Activated CD4-positive, alpha-beta T cell treated with anti-CD3 and anti-CD28 coated beads, Interleukin-2, amount 50 U/mL, for 16 hours (primary cell): ENCODE measurements at regions not wholly inside any gene's neighbourhood (a gene's known extent, or its start where the extent isn't known, plus 50 kb on each side); places are given as distances from the start of the nearest gene placed in this dataset.

Experiments
- DNase-seq: peaks from one replicate; pipeline ENCODE4 v3.0.0-alpha.2; 2020

- no peak for DNase-seq
Observed at GRCh38 chr18:8458546-8459215, 150.6 kb upstream of the RAB12 start.

DNA sequence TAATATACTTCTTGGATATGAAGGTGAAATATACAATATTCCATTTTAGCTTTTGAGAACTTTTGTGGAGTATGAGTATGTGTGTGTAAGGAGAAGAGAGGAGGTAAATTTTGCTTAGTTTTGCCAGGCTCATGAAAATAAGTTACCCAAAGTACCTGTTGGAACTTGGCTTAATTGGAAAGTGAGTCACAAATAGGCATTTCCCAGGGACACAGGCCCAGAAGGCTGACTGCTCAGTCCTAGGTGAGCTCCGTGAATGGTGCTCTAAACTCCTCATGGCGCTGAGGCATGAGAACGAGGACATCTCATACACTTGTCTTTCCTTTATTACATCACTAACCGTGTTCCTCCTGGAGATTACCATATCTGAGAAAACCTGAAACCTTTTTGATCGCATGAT lies 148.5 kb upstream of the RAB12 start:
- no peak for DNase-seq

DNA sequence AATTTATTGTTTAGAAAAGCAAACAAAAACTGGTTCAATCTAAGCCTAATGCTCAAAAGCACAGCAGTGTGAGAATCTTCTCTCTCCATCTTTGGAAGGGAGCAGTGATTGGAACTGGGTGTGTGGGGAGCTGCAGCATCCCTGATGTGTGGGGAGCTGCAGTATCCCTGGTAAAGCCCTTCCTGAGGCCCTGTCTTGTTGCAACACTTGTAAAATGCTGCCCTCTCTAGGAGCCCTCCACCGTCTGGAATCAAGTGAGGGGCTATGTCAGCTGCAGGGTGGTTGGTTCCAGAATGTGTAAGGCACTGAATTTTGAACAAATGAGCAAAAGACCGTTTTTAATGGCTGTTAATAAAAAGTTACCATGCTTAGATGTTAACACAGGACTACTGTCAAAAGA lies 147.7 kb upstream of the RAB12 start:
- no peak for DNase-seq

DNA sequence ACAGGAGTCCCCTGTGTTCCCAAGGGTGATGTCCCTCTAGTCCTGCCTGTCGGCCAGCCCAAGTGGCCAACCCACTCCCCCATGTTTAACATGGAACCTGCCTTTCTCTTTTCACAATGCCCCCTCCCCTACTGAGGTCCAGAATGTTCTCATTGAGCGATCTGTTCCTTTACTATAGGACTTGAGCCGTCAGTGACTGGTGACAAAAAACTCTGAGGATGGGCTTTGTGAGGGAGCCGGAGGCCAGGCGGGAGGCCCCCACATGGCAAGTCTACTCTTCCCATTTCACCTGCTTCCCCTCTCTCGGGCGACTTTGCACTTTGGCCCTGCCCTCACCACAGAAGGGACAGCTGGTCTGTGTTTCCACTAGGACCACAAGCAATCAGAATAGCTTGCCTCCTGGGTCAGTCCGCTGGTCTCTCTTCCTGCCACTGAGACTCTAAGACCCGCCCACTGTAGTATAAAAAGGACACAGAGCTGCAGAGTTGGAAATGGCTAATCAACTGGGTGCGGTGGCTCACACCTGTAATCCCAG lies 146.5 kb upstream of the RAB12 start:
- no peak for DNase-seq

DNA sequence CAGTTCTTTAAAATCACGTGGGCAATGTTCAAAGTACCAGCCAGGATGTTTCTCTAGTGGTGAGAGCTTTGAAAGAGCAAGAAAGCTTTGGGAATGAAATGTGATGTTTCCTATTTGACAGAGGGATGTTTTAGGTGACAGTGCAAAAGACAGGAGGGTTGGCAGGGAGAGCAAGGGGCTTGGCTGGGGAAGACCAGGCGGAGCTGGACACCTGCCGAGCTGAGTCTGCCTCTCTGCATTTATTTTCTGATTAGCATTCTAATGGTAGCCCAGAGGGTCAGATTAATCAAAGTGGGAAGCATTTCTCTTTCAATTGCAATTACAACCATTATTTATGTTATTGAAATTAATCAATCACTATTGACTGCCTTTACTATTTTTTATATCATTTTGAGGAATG lies 145.4 kb upstream of the RAB12 start:
- no peak for DNase-seq

- DNase-seq, result no peak
Observed at GRCh38 chr18:8468191-8468590, 141.0 kb upstream of the RAB12 start.

DNA sequence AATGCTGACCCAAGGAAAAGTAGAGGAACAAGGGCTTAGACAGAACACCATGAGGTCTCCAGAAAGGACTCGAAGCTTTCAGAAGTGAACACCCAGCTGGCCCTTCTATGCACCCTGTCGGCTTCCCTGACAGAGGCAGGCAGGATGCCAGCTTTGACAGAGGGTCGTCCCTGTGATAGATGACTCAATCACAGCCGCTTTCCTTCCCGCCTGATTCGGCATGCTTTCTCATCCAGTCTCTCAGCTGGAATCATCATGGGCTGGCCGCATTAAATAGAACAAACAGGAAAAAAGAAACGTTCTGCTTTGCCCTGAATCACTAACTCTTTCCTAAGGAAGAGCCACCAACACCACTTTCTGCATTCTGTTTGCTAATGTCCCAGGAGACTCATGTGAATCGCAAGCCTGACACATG lies 140.3 kb upstream of the RAB12 start:
- DNase-seq, result no peak

DNA sequence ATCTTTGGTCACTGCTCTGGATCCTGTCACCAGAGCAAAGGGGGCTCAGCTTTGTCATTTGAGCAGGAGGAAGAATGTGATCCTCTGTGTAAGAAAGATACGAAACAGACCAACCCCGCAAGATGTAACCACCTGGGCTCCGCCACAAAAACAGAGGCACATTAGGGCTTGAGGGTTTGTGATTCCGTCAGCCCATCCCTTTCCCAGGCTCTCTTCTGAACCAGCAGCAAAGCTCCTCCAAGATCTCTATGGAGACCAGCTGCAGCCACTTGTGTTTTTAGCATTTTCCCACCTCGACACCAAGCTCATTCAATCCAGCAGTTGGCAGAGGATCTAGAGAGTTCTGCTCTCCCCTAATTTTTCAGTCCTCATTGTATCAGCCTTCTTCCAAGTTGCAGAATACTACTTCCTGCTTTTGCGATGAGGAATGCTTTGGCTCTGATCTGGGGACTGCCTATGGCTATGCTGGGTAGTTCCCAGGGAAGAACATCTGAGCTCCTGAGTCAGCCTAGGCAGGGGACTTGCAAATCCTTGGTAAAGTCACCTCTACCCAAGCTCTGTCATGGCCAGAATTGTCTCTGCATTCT lies 139.6 kb upstream of the RAB12 start:
- DNase-seq, result no peak

DNA sequence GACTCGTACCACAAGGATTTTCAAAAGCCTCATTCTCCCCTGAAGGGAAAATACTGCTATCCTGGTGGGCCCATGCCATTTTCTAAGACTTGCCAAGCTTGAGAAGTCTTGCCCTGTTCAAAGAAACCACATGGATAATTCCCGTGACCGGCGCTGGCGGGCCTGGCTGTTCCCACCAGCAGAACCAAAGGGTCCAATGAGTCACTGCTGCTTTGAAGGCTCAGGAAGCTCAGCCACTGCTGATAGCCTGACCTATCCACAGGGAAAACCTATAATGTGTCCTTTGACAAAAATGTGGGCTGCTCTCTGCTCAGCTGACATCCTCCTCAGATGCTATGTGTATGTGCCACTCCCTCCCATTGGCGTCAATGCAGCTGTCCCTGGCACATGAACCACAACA lies 137.9 kb upstream of the RAB12 start:
- DNase-seq, result no peak

DNA sequence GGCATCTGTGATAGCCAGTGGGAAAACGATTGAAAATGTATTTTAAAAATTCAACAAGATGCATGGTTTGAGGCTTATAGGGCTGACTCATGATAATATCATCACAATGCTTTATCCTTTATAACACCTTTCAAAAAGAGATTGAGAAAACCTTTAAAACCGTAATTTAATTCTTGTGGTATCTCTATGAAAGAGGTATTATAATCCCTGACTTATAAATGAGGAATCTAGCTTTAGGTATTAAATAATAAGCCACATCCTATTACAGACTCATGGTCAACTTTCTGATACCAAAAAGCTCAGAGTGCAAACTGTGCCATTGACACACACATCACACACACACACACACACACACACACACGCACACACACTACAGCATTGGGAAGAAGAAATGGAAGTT lies 134.6 kb upstream of the RAB12 start:
- DNase-seq, result no peak

GRCh38 chr18:8477615-8478014 lies 131.6 kb upstream of the RAB12 start:
- no peak for DNase-seq

DNA sequence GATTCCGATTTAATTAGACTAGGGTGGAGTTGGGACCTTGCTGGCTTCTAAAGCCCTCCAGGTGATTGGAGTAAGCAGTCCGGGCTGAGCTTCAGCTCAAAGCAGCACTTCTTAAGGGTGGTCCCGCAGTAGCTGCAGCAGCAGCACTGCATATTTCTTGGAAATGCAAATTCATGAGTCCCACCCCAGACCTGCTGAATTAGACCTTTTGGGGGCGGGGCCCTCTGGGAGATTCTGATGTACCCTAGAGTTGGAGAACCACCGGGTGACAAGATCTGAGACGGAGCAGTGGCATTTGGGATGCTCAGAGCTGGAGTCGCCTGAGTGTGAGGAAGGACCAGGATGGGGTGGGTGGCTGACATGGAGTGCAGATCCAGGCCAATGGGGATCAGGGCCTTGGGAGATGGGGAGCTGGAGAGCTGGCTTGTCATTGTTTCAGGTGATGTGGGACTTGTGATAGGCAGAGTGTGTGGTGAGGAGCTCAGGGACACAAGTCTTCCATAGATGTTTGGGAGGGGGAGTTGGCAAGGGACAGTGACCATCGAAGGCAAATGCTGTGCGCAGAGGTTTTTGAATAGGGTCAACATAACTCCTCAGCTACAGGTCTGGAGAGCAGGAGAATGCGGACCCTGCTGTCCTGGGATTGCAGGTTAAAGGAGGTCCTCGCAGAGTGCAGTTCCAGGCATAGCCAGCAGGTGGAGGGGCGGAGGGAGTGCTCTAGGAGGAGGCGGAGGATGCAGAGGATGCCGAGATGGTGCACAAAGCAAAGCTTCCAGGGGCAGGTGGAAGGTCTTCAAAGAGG lies 130.9 kb upstream of the RAB12 start:
- DNase-seq, result peak; percentile 62

DNA sequence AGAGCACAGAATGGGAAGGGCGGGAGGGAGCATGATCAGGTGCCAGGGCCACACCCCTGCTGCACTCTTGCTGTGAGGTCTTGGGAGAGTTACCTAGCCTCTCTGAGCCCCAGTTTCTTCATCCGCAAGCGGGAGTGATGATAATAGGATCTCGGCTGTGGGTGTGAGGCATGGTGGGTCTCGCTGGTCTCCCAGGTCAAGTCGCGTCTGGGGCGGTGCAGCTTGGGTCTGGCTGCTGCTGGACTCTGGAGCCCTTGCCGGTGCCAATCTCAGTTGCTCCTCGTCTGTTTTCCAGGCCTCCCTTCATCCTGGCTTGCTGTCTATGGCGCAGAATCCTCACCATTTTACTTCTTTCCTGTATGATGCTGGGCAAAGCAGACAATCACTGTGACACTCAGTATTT lies 130.3 kb upstream of the RAB12 start:
- DNase-seq, result no peak

- no peak for DNase-seq
Observed at GRCh38 chr18:8479789-8480188, 129.4 kb upstream of the RAB12 start.

DNA sequence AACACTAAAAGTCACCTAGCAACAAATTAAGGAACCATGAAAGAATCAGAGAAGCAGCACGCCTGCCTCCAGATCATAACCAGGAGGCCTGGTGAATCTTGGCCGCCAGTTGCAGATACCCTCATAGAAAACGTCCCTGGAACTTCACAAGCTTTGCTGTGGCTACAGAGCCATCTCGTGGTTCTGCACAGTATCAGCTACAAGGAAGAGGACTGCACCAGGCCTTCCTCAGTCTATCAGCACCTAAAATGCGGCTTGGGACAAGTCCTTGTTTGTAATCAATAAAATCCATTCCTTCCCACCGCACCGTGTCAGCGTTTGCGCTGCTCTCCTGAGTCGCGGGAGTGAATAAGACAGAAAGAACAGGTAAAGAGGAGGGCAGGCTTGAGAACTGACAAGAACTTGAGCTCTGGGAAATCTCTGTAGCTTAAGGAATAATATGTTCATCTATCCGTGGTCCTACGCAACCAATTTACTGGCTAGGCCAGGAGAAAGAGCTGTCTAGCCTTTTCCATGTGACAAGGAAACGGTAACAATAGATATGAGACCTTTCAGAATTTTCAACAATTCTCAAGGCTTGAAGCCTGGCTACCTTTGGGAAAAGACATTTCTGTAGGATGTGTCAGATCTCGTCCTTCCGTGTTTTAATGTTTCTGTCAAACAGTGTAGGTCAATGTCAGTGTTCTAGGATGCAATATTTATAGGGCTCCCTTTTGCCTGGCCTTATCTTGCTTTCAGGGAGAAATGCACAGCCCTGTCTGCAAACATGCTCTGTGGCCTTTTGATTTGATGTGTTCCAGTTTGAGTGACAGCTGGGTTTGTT lies 128.5 kb upstream of the RAB12 start:
- DNase-seq, result no peak

DNA sequence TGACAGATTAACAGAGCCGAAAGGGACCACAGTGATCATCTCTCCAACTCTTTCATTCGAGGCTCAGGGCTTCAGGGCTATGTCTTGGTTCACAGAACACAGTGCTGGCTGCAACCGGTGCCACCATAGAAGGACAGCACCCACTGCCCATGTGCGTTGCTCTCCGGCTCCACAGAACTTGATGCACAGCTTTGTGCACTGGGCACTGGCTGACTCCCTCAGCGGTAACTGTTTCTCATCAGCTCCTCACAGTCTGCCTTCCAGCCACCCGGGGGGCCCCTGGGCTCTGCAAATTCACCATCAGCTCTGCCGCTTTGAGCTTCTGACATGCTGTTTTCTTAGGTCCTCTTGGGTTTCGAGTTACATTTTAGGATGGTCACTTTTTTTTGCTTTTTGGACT lies 124.3 kb upstream of the RAB12 start:
- no peak for DNase-seq

DNA sequence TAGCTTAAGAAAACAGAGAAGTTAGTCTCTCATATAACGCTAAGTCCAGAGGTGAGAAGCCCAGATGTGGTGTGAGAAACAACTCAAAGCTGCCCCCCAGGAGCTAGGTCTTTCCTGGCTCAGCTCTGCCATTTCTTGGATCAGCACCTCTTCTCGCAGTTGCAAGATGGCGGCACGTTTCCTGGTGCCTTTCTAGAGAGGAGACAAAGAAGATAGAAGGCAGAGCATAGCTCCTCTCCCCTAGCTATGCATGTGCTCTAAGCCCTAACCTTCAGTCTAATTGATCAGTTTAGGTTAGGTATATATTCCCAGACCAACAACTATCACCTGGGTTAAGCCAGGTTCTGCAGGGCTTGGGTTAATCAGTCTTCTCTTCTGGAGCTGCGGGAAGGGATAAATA lies 119.5 kb upstream of the RAB12 start:
- no peak for DNase-seq

DNA sequence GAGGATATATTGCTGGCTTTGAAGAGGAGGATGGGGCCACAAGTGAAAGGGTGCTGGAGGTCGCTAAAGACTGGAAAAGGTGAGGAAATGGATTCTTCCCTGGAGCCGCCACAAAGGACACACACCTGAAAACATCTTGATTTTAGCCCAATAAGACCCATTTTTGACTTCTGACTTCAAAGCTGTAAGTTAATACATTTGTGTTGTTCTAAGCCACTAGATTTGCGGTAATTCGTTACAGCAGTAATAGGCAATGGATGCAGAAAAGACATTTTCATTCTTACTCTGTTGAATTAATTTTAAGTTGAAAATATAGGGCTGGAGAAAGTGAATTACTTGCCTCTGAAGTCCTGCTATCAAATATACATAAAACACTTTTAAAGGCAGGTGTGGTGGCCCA lies 117.7 kb upstream of the RAB12 start:
- no peak for DNase-seq

- no peak for DNase-seq
Observed at GRCh38 chr18:8493141-8493540, 116.1 kb upstream of the RAB12 start.

GRCh38 chr18:8496186-8496585 lies 113.1 kb upstream of the RAB12 start:
- DNase-seq, result no peak

DNA sequence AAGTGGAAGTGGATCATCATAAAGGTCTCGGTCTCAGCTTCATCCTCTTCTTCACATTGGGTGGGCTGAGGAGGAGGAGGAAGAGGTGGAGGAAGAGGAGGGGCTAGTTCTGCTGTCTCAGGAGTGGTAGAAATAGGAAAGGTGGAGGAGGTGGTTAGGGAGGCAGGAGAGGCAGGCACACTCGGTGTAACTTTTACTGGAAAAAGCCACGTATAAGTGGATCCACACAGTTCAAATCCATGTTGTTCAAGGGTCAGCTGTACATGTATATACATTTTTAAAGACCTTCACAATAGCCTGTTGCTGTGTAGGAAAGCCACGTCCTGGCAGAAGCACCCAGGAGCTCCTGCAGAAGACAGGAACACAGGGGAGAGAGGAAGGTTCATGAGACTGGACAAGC lies 110.3 kb upstream of the RAB12 start:
- no peak for DNase-seq

- no peak for DNase-seq
Observed at GRCh38 chr18:8499810-8500675, 109.2 kb upstream of the RAB12 start.
